ENCODE measurements at regions not wholly inside any gene's neighbourhood (a gene's known extent, or its start where the extent isn't known, plus 50 kb on each side); places are given as distances from the start of the nearest gene placed in this dataset.

GRCh38 chr3:87164245-87164644, 62.9 kb upstream of the CHMP2B start:
- Mint-ChIP-seq H3K9me3 (ENCODE audit: unreplicated experiment) (no peaks in the 10 kb centered on the region), H3K36me3 (ENCODE audit: insufficient read depth, unreplicated experiment) (no peaks in the 10 kb centered on the region), H3K27ac (ENCODE audit: low read depth, unreplicated experiment) (no peak overlapping the region), H3K4me1 (ENCODE audit: insufficient read depth, unreplicated experiment) (no peaks in the 10 kb centered on the region), H3K27me3 (ENCODE audit: insufficient read depth, unreplicated experiment) (no peaks in the 10 kb centered on the region), H3K4me3 (ENCODE audit: unreplicated experiment) (no peak overlapping the region)
- no TSS peak for BruUV-seq (replicated peaks)
- ChIA-PET CTCF (interaction anchor here (1.0 to 1.6 kb wide), 2 partner anchors 80 to 391 kb away, joined by 5 read pairs; no protein-coding TSS in a partner anchor), POLR2A (no interaction called here)
- DNase-seq (ENCODE audit: unreplicated experiment), result no peak
- intact Hi-C loops (cut with micrococcal nuclease), result no loop called here
- TF ChIP-seq CTCF (IDR thresholded peaks at IDR 0.05; ENCODE audit: unreplicated experiment), result no peak

GRCh38 chr3:87161851-87162250, 65.3 kb upstream of the CHMP2B start:
- BruUV-seq (replicated peaks), result no TSS peak
- no peak overlapping the region for H3K27ac Mint-ChIP-seq (ENCODE audit: low read depth, unreplicated experiment)
- H3K9me3 Mint-ChIP-seq (ENCODE audit: unreplicated experiment), result no peaks in the 10 kb centered on the region
- POLR2A ChIA-PET, result no interaction called here
- no peaks in the 10 kb centered on the region for H3K36me3 Mint-ChIP-seq (ENCODE audit: insufficient read depth, unreplicated experiment)
- H3K4me1 Mint-ChIP-seq (ENCODE audit: insufficient read depth, unreplicated experiment), result no peaks in the 10 kb centered on the region
- DNase-seq (ENCODE audit: unreplicated experiment), result no peak
- no peaks in the 10 kb centered on the region for H3K27me3 Mint-ChIP-seq (ENCODE audit: insufficient read depth, unreplicated experiment)
- H3K4me3 Mint-ChIP-seq (ENCODE audit: unreplicated experiment), result no peak overlapping the region
- no peak for TF ChIP-seq CTCF (IDR thresholded peaks at IDR 0.05; ENCODE audit: unreplicated experiment)
- intact Hi-C loops (cut with micrococcal nuclease), result no loop called here
- CTCF ChIA-PET, result no interaction called here

GRCh38 chr3:87161417-87161816, 65.7 kb upstream of the CHMP2B start:
- no TSS peak for BruUV-seq (replicated peaks)
- no peak overlapping the region for H3K27ac Mint-ChIP-seq (ENCODE audit: low read depth, unreplicated experiment)
- H3K9me3 Mint-ChIP-seq (ENCODE audit: unreplicated experiment), result no peaks in the 10 kb centered on the region
- TF ChIP-seq CTCF (IDR thresholded peaks at IDR 0.05; ENCODE audit: unreplicated experiment), result no peak
- no peak for DNase-seq (ENCODE audit: unreplicated experiment)
- intact Hi-C loops (cut with micrococcal nuclease), result no loop called here
- ChIA-PET POLR2A (no interaction called here), CTCF (interaction anchor here (0.5 kb wide), 1 partner anchor 376 kb away, joined by 5 read pairs; no protein-coding TSS in a partner anchor)
- no peaks in the 10 kb centered on the region for H3K36me3 Mint-ChIP-seq (ENCODE audit: insufficient read depth, unreplicated experiment)
- H3K4me3 Mint-ChIP-seq (ENCODE audit: unreplicated experiment), result no peak overlapping the region
- H3K4me1 Mint-ChIP-seq (ENCODE audit: insufficient read depth, unreplicated experiment), result no peaks in the 10 kb centered on the region
- H3K27me3 Mint-ChIP-seq (ENCODE audit: insufficient read depth, unreplicated experiment), result no peaks in the 10 kb centered on the region

DNA sequence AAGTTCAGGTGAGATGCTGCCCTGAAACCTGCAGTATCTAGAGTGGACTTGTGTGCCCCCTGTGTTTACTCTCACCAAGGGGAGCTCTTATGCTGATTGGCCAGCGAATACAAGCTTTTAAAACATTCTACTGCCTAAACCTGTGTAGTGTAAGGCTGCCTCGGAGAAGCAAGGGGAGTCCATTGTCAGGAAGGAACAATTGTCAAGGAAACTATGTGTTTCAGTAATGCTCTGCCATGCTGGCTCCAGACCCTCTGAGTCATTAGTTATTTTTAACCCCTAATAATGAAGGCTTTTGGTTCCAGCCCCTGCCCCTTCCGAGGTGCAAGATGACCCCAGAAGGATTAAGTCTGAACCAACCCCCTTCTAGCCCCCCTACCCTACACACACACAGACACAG, 66.1 kb upstream of the CHMP2B start:
- ChIA-PET CTCF (interaction anchor here (0.5 kb wide), 1 partner anchor 375 kb away, joined by 5 read pairs; no protein-coding TSS in a partner anchor), POLR2A (no interaction called here)
- no peak overlapping the region for H3K4me3 Mint-ChIP-seq (ENCODE audit: unreplicated experiment)
- H3K27me3 Mint-ChIP-seq (ENCODE audit: insufficient read depth, unreplicated experiment), result no peaks in the 10 kb centered on the region
- H3K4me1 Mint-ChIP-seq (ENCODE audit: insufficient read depth, unreplicated experiment), result no peaks in the 10 kb centered on the region
- intact Hi-C loops (cut with micrococcal nuclease), result no loop called here
- no TSS peak for BruUV-seq (replicated peaks)
- no peak for TF ChIP-seq CTCF (IDR thresholded peaks at IDR 0.05; ENCODE audit: unreplicated experiment)
- no peak for DNase-seq (ENCODE audit: unreplicated experiment)
- no peaks in the 10 kb centered on the region for H3K36me3 Mint-ChIP-seq (ENCODE audit: insufficient read depth, unreplicated experiment)
- H3K9me3 Mint-ChIP-seq (ENCODE audit: unreplicated experiment), result no peaks in the 10 kb centered on the region
- no peak overlapping the region for H3K27ac Mint-ChIP-seq (ENCODE audit: low read depth, unreplicated experiment)

Data from MCF 10A (cell line).